A549 (cell line): ENCODE measurements at regions not wholly inside any gene's neighbourhood (a gene's known extent, or its start where the extent isn't known, plus 50 kb on each side); places are given as distances from the start of the nearest gene placed in this dataset.

Experiments
- NR3C1 ChIP-seq: fragments of >200 bp; sonication (Bioruptor Twin); formaldehyde crosslinking; IDR thresholded peaks from 3 replicates; pipeline ENCODE4 v1.6.1; 2017
- TF ChIP-seq, protein P1 (sequence below): IDR thresholded peaks from 2 replicates; pipeline ENCODE4 v1.6.1; 2012

DNA sequence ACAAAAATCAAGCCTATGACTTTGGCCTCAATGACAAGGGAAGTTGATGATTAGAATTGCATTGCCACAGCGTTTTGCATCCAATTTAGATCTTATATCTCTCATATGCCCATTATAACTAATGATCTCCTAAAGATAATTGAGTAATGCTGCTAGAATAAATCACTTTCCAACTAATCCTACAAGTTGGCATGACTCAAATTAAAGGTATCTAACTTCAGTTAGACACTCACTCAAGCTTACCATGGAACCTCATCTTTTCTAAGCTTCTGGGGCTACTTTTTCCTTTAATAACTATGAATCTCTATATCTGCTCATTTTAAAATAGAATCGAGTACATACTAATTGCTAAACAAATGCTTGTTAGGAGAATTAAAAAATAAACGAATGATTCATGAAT is 427.8 kb downstream of the BTG1 start:
- TF ChIP-seq, protein P1, sequence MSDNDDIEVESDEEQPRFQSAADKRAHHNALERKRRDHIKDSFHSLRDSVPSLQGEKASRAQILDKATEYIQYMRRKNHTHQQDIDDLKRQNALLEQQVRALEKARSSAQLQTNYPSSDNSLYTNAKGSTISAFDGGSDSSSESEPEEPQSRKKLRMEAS, result no peak
- no peak for TF ChIP-seq NR3C1
